ENCODE measurements at regions not wholly inside any gene's neighbourhood (a gene's known extent, or its start where the extent isn't known, plus 50 kb on each side); places are given as distances from the start of the nearest gene placed in this dataset.

- no peaks in the 10 kb centered on the region for H4K20me1 ChIP-seq (replicated peaks; ENCODE audit: control insufficient read depth, extremely low read depth, insufficient read depth, low read length)
- no TSS peak for BruUV-seq (replicated peaks)
- H3K9me1 ChIP-seq (replicated peaks; ENCODE audit: control insufficient read depth, extremely low read depth, insufficient read depth, low read length), result no peaks in the 10 kb centered on the region
- dilution Hi-C loops (cut with MboI; ENCODE audit: extremely low pct_ligation_motif_present, low sequenced_read_pairs), result no loop called here
- no peaks in the 10 kb centered on the region for H3K79me2 ChIP-seq (ENCODE audit: control insufficient read depth, insufficient read depth, low read length)
- H3K4me3 ChIP-seq (replicated peaks in 1 of 3; ENCODE audit: insufficient read depth in 1 of 3, low read depth in 1 of 3, low read length in 3 of 3), result no peak overlapping the region
- no peaks in the 10 kb centered on the region for H3K27me3 ChIP-seq (ENCODE audit: control insufficient read depth in 2 of 2, insufficient read depth in 2 of 2, low read length in 2 of 2)
- H3K4me2 ChIP-seq (ENCODE audit: insufficient read depth, low read length), result no peak overlapping the region
- H3K9ac ChIP-seq (replicated peaks; ENCODE audit: extremely low read depth, insufficient read depth, low read length), result no peak overlapping the region
- no peaks in the 10 kb centered on the region for H3K9me3 ChIP-seq (replicated peaks; ENCODE audit: control insufficient read depth, insufficient read depth, low read length)
- H3K27ac ChIP-seq (ENCODE audit: insufficient read depth, low read depth, low read length), result no peak overlapping the region
- no peak for FAIRE-seq
- POLR2A ChIA-PET, result no interaction called here
- no peaks in the 10 kb centered on the region for H3K4me1 ChIP-seq (ENCODE audit: control insufficient read depth, extremely low read depth, insufficient read depth, low read length)
- H3K36me3 ChIP-seq (ENCODE audit: control insufficient read depth in 2 of 2, extremely low read depth in 1 of 2, insufficient read depth in 2 of 2, low read length in 2 of 2), result no peaks in the 10 kb centered on the region
- CTCF ChIA-PET, result no interaction called here
- intact Hi-C loops (cut with micrococcal nuclease), result no loop called here
- no peak overlapping the region for H2AFZ ChIP-seq (ENCODE audit: low read depth, low read length)
- TF ChIP-seq, protein P1, sequence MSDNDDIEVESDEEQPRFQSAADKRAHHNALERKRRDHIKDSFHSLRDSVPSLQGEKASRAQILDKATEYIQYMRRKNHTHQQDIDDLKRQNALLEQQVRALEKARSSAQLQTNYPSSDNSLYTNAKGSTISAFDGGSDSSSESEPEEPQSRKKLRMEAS (IDR thresholded peaks at IDR 0.05; ENCODE audit: insufficient read depth, insufficient read length), result no peak
- TF ChIP-seq MYC (IDR thresholded peaks at IDR 0.05; ENCODE audit: low read depth, low read length) (no peak), GATA2 (IDR thresholded peaks at IDR 0.05; ENCODE audit: insufficient read depth, insufficient read length, low read depth, low read length) (no peak), CTCF (IDR thresholded peaks at IDR 0.05; ENCODE audit: extremely low read depth in 1 of 2, insufficient read depth in 1 of 2, low read depth in 1 of 2, low read length in 2 of 2) (no peak), POLR2AphosphoS5 (IDR thresholded peaks at IDR 0.05; ENCODE audit: insufficient read depth, low read depth, low read length) (no peak), JUN (IDR thresholded peaks at IDR 0.05; ENCODE audit: borderline replicate concordance, insufficient read depth, insufficient read length, low read depth) (no peak), FOS (IDR thresholded peaks at IDR 0.05; ENCODE audit: borderline replicate concordance, insufficient read depth, low read length) (no peak), EZH2 (IDR thresholded peaks at IDR 0.05; ENCODE audit: borderline replicate concordance, low read depth, low read length, severe bottlenecking) (no peak), POLR2A (IDR thresholded peaks at IDR 0.05; ENCODE audit: low read depth, low read length) (no peak)
- no peak for DNase-seq (ENCODE audit: low read depth, low spot score)
Measured at GRCh38 chr14:58875613-58876012, 237.9 kb downstream of the DACT1 start.
